Endothelial cell (in vitro differentiated cells): ENCODE measurements at regions not wholly inside any gene's neighbourhood (a gene's known extent, or its start where the extent isn't known, plus 50 kb on each side); places are given as distances from the start of the nearest gene placed in this dataset.

Experiments used
- DNase-seq: peaks from one replicate; pipeline ENCODE4 v3.0.0; 2021; ENCODE audit warnings: low spot score
- H3K27ac Mint-ChIP-seq: one replicate; pipeline ENCODE4 v1.8.0; 2021; ENCODE audit warnings: mixed read lengths, inconsistent platforms; ENCODE audit not compliant: unreplicated experiment
- H3K27me3 Mint-ChIP-seq: one replicate; pipeline ENCODE4 v1.8.0; 2021; ENCODE audit warnings: mild to moderate bottlenecking, moderate library complexity, mixed read lengths, inconsistent platforms; ENCODE audit not compliant: unreplicated experiment
- H3K36me3 Mint-ChIP-seq: one replicate; pipeline ENCODE4 v1.8.0; 2021; ENCODE audit warnings: mild to moderate bottlenecking, low read depth, mixed read lengths, inconsistent platforms; ENCODE audit not compliant: unreplicated experiment
- H3K4me1 Mint-ChIP-seq: one replicate; pipeline ENCODE4 v1.8.0; 2021; ENCODE audit warnings: mild to moderate bottlenecking, mixed read lengths, inconsistent platforms; ENCODE audit not compliant: unreplicated experiment
- H3K4me3 Mint-ChIP-seq: one replicate; pipeline ENCODE4 v1.8.0; 2021; ENCODE audit warnings: mild to moderate bottlenecking, mixed read lengths, inconsistent platforms; ENCODE audit not compliant: unreplicated experiment
- H3K9me3 Mint-ChIP-seq: one replicate; pipeline ENCODE4 v1.8.0; 2021; ENCODE audit warnings: mixed read lengths, inconsistent platforms; ENCODE audit not compliant: unreplicated experiment
- TF ChIP-seq, protein P1 (sequence below): fragments of 200-600 bp; sonication (generic); IDR thresholded peaks from one replicate; pipeline ENCODE4 v1.5.0; 2021; ENCODE audit warnings: antibody characterized with exemption; ENCODE audit not compliant: unreplicated experiment

DNA sequence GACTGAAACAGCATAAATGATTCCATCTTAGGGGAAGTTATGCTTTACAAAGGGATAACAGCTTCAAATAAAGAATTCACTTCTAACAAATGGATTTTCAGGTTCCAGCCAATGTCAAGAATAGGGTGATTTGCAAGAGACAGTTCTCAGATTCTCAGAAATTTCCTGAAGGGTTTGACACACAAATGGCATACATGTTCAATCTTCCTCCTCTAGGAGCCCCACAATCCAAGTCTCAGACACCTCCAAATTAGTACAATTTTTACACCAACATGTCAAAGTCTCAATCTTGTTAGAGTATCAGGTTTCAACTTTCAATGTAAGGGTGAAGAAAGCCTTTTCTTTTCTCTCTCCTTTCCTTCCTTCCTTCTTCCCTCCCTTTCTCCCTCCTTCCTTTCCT is 996.6 kb downstream of the TLE1 start:
- TF ChIP-seq, protein P1, sequence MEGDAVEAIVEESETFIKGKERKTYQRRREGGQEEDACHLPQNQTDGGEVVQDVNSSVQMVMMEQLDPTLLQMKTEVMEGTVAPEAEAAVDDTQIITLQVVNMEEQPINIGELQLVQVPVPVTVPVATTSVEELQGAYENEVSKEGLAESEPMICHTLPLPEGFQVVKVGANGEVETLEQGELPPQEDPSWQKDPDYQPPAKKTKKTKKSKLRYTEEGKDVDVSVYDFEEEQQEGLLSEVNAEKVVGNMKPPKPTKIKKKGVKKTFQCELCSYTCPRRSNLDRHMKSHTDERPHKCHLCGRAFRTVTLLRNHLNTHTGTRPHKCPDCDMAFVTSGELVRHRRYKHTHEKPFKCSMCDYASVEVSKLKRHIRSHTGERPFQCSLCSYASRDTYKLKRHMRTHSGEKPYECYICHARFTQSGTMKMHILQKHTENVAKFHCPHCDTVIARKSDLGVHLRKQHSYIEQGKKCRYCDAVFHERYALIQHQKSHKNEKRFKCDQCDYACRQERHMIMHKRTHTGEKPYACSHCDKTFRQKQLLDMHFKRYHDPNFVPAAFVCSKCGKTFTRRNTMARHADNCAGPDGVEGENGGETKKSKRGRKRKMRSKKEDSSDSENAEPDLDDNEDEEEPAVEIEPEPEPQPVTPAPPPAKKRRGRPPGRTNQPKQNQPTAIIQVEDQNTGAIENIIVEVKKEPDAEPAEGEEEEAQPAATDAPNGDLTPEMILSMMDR = no peak
- Mint-ChIP-seq H3K4me3 (no peak overlapping the region), H3K27ac (no peak overlapping the region), H3K27me3 (peaks cover 3% of the 10 kb centered on the region), H3K4me1 (peaks cover 3% of the 10 kb centered on the region), H3K9me3 (no peaks in the 10 kb centered on the region), H3K36me3 (no peaks in the 10 kb centered on the region)
- no peak for DNase-seq

DNA sequence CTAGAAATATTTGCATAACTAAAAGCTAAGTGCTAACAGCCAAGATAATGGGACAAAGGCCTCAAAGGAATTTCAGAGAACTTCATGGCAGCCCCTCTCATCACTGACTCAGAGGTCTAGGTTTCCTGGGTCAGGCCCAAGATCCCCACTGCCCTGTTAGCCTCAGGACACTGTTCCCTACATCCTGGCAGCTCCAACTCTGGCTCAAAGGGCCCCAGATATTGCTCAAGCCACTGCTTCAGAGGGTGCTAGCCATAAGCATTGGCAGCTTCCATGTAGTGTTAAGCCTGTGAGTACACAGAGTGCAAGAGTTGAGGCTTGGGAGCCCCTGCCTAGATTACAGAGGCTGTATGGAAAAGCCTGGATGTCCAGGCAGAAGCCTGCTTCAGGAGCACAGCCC is 998.1 kb downstream of the TLE1 start:
- no peak overlapping the region for H3K27ac Mint-ChIP-seq
- no peak for DNase-seq
- peaks cover 3% of the 10 kb centered on the region for H3K4me1 Mint-ChIP-seq
- H3K36me3 Mint-ChIP-seq = no peaks in the 10 kb centered on the region
- H3K9me3 Mint-ChIP-seq = no peaks in the 10 kb centered on the region
- H3K27me3 Mint-ChIP-seq = peaks cover 3% of the 10 kb centered on the region
- H3K4me3 Mint-ChIP-seq = no peak overlapping the region
- TF ChIP-seq, protein P1 = no peak

DNA sequence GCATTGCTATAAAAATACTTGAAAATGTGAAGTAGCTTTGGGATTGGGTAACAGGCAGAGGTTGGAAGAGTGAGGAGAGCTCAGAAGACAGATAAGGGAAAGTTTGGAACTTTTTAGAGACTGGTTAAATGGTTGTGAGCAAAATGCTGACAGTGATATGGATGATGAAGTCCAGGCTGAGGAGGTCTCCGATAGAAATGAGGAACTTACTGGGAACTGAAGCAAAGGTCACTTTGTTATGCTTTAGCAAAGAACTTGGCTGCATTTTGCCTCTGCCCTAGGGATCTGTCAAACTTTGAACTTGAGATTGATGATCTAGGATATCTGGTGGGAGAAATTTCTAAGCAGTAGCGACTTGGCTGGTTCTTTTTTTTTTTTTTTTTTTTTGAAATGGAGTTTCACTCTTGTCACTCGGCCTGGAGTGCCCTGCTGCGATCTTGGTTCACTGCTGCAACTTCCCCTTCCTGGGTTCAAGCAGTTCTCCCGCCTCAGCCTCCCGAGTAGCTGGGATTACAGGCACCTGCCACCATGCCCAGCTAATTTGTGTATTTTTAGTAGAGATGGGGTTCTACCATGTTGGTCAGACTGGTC is 998.9 kb downstream of the TLE1 start:
- no peak overlapping the region for H3K27ac Mint-ChIP-seq
- H3K4me1 Mint-ChIP-seq = peaks cover 3% of the 10 kb centered on the region
- TF ChIP-seq, protein P1 = no peak
- peaks cover 3% of the 10 kb centered on the region for H3K27me3 Mint-ChIP-seq
- H3K36me3 Mint-ChIP-seq = no peaks in the 10 kb centered on the region
- H3K9me3 Mint-ChIP-seq = no peaks in the 10 kb centered on the region
- no peak overlapping the region for H3K4me3 Mint-ChIP-seq
- no peak for DNase-seq

DNA sequence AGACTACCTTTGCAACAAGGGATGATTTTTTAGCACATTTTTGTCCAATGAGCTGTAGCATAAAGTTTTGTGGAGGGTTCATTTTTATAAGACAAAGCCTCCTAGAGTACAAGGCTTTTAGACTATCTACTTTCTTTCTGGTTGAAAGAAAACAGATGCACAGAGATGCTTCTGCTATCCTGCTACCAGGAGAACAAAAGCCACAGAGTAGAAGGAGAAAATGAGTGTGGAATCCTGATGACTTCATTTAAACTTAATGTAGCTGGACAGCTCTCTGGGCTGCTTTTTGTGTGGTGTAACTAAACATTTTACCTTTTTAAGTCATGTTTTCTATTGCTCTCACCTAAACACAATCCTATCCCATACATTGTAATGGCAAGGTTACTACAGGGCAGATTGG is 1009.4 kb downstream of the TLE1 start:
- no peaks in the 10 kb centered on the region for H3K36me3 Mint-ChIP-seq
- H3K9me3 Mint-ChIP-seq = no peaks in the 10 kb centered on the region
- TF ChIP-seq, protein P1 = no peak
- no peak overlapping the region for H3K27ac Mint-ChIP-seq
- no peak for DNase-seq
- no peaks in the 10 kb centered on the region for H3K4me1 Mint-ChIP-seq
- H3K27me3 Mint-ChIP-seq = no peaks in the 10 kb centered on the region
- no peak overlapping the region for H3K4me3 Mint-ChIP-seq

DNA sequence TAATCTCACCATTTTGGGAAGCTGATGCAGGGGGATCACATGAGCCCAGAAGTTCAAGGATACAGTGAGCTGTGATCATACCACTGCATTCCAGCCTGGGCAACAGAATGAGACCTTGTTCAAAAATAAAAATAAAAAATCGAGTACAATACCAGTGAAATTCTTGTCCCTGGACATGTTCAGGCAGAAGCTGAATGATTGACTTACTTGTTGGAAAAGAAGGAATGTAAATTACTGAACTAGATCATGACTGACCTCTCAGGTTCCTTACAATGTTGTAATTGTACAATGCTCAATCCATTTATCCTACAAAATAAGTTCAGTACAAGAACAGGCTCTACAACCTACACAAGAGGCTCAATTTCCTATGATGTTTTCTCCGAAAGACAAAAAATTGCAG is 1010.4 kb downstream of the TLE1 start:
- no peaks in the 10 kb centered on the region for H3K4me1 Mint-ChIP-seq
- no peaks in the 10 kb centered on the region for H3K27me3 Mint-ChIP-seq
- no peaks in the 10 kb centered on the region for H3K36me3 Mint-ChIP-seq
- DNase-seq = no peak
- no peak overlapping the region for H3K27ac Mint-ChIP-seq
- H3K4me3 Mint-ChIP-seq = no peak overlapping the region
- TF ChIP-seq, protein P1 = no peak
- no peaks in the 10 kb centered on the region for H3K9me3 Mint-ChIP-seq
